WERI-Rb-1 (cell line): ENCODE measurements at regions not wholly inside any gene's neighbourhood (a gene's known extent, or its start where the extent isn't known, plus 50 kb on each side); places are given as distances from the start of the nearest gene placed in this dataset.

ENCODE experiments used
- DNase-seq: peaks from one replicate; pipeline ENCODE4 v3.0.0-alpha.2; 2020
- H3K27ac ChIP-seq: fragments of 250-450 bp; sonication (Bioruptor Pico); 2 replicates; pipeline ENCODE4 v1.5.1; 2020; ENCODE audit warnings: mild to moderate bottlenecking, moderate library complexity
- H3K27me3 ChIP-seq: fragments of 250-450 bp; sonication (Bioruptor Pico); 2 replicates; pipeline ENCODE4 v1.5.1; 2021; ENCODE audit warnings: mild to moderate bottlenecking, low read depth, moderate library complexity; ENCODE audit not compliant: insufficient read depth, severe bottlenecking
- H3K36me3 ChIP-seq: fragments of 250-450 bp; sonication (Bioruptor Pico); 2 replicates; pipeline ENCODE4 v1.5.1; 2020; ENCODE audit warnings: mild to moderate bottlenecking, moderate library complexity
- H3K4me3 ChIP-seq: 2 replicates; pipeline ENCODE4 v1.5.1; 2011; ENCODE audit warnings: low read depth, mild to moderate bottlenecking, control low read depth, low read length
- H3K9me3 ChIP-seq: fragments of 250-450 bp; sonication (Bioruptor Pico); 2 replicates; pipeline ENCODE4 v1.5.1; 2021; ENCODE audit warnings: mild to moderate bottlenecking, moderate library complexity; ENCODE audit not compliant: severe bottlenecking
- TF ChIP-seq, protein P1 (sequence below): IDR thresholded peaks from 2 replicates; pipeline ENCODE4 v1.5.1; 2011; ENCODE audit warnings: low read depth, mild to moderate bottlenecking, control low read depth, inconsistent platforms, low read length

DNA sequence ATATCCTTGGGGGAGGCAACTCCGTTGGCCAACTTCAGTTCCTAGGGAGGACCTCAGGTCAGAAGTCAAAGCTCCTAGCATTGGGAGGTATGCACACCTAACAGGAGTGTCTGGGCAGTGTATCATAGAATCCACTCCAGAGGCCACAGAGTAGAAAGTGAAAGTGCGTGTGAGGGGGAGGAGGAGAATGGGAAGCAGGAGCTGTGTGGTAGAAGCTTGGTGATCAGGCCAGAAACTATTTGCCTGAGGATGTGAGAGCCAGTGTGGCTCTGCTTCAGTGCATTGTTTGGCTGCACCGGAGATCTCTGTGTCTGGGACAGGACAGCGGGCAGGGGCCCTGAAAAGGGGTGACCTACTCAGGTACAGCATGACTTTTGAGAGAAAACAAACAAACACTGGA lies 557.4 kb upstream of the VSTM2A start:
- H3K27ac ChIP-seq: no peak overlapping the region
- TF ChIP-seq, protein P1, sequence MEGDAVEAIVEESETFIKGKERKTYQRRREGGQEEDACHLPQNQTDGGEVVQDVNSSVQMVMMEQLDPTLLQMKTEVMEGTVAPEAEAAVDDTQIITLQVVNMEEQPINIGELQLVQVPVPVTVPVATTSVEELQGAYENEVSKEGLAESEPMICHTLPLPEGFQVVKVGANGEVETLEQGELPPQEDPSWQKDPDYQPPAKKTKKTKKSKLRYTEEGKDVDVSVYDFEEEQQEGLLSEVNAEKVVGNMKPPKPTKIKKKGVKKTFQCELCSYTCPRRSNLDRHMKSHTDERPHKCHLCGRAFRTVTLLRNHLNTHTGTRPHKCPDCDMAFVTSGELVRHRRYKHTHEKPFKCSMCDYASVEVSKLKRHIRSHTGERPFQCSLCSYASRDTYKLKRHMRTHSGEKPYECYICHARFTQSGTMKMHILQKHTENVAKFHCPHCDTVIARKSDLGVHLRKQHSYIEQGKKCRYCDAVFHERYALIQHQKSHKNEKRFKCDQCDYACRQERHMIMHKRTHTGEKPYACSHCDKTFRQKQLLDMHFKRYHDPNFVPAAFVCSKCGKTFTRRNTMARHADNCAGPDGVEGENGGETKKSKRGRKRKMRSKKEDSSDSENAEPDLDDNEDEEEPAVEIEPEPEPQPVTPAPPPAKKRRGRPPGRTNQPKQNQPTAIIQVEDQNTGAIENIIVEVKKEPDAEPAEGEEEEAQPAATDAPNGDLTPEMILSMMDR: no peak
- no peaks in the 10 kb centered on the region for H3K27me3 ChIP-seq
- no peaks in the 10 kb centered on the region for H3K9me3 ChIP-seq
- DNase-seq: no peak
- H3K4me3 ChIP-seq: no peak overlapping the region
- H3K36me3 ChIP-seq: no peaks in the 10 kb centered on the region

DNA sequence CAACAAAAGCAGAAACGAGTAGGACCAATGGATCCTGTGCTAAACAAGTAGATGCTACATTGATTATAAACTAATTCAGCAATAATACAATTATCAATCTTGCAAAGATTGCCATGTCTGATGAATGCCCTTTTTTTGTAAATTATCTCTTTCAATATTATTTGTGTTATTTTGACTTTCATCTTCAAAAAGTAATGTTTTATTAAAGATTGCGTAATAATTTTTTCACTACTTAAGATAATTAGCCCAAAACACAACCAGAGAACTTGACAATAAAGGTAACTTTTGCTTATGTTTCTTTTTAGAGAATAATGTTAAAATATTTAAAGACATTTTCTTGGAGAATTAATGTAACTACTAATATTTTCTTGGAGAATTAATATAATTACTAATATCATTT lies 553.8 kb upstream of the VSTM2A start:
- DNase-seq: no peak
- Histone ChIP-seq H3K9me3 (no peaks in the 10 kb centered on the region), H3K36me3 (no peaks in the 10 kb centered on the region), H3K27ac (no peak overlapping the region), H3K4me3 (no peak overlapping the region), H3K27me3 (no peaks in the 10 kb centered on the region)
- TF ChIP-seq, protein P1: no peak

DNA sequence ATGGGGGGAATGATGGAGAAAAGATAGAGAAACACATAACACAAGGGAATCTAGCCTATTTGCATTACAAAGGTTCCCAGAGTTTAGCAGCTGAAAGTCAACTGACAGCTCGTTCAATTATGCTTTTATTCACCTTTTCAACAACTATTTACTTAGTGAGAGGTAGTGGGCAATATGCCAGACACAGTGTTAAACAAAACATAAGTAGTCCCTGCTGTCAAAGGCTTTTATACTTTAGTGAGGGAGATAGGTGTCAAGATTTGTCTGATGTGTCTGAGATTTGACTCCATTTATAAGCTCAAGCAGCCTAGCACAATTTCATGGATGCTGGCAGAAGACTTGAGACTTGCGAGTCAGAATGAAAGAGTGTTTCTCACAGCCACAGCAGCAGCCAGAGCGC lies 549.0 kb upstream of the VSTM2A start:
- H3K36me3 ChIP-seq: no peaks in the 10 kb centered on the region
- TF ChIP-seq, protein P1: no peak
- no peaks in the 10 kb centered on the region for H3K9me3 ChIP-seq
- H3K27ac ChIP-seq: no peak overlapping the region
- H3K4me3 ChIP-seq: no peak overlapping the region
- H3K27me3 ChIP-seq: no peaks in the 10 kb centered on the region
- DNase-seq: no peak

DNA sequence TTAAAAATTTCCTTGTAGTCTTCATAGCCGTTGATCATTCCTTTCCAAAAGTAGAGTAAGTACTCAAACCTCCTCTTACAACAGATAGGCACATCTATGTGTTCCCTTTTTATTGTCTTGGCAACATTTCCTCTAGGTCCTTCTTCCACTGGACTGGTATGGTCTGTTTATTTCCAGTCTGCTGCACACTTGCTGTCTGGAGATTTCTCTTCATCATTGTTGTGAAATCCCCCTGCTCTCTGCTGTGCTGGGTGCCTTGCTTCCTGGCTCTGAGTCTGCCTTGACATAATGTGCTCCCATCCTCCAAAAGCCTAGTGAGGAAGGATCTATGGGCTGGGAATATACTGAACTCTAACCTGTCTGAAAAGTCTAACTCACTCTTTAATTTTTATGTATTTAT lies 545.3 kb upstream of the VSTM2A start:
- Histone ChIP-seq H3K27me3 (no peaks in the 10 kb centered on the region), H3K27ac (no peak overlapping the region), H3K4me3 (no peak overlapping the region), H3K36me3 (no peaks in the 10 kb centered on the region), H3K9me3 (no peaks in the 10 kb centered on the region)
- TF ChIP-seq, protein P1: no peak
- no peak for DNase-seq

DNA sequence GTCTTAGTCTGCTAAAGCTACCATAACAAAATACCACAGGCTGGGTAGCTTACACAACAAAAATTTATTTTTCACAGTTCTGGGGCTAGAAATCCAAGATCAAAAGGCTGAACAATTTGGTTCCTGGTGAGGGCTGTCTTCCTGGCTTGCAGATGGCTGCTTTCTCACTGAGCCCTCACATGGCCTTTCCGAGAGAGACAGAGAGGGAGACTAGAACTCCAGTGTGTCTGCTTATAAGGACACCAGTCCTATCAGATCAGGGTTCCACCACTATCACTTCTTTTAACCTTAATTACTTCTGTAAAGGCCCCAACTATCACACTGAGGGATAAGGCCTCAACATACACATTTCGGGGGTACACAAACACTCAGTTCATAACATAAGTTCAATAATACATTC lies 527.4 kb upstream of the VSTM2A start:
- no peak for DNase-seq
- TF ChIP-seq, protein P1: no peak
- Histone ChIP-seq H3K27me3 (no peaks in the 10 kb centered on the region), H3K4me3 (no peak overlapping the region), H3K36me3 (no peaks in the 10 kb centered on the region), H3K9me3 (no peaks in the 10 kb centered on the region), H3K27ac (no peak overlapping the region)

DNA sequence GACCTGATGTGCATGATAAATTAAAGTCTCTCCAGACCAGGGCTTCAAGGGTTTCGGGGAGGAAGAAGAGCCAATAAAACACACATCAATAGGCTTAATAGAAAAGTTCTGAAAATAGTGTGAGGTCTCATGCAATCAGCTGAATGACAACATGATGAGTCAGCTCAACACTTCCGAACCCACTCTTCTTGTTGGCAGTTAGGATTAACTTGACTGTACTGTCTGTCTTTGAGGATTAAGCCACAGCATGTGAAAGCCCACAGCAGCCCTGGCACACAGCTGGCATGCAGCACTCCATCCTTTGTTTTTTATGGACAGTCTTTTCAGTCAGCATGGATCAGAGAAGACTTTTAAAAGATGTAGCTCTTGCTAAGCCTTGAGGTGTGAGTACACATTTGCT lies 526.9 kb upstream of the VSTM2A start:
- H3K36me3 ChIP-seq: no peaks in the 10 kb centered on the region
- no peak overlapping the region for H3K27ac ChIP-seq
- no peak overlapping the region for H3K4me3 ChIP-seq
- no peaks in the 10 kb centered on the region for H3K27me3 ChIP-seq
- DNase-seq: peak; percentile 9
- no peaks in the 10 kb centered on the region for H3K9me3 ChIP-seq
- TF ChIP-seq, protein P1: no peak
